ENCODE measurements at regions not wholly inside any gene's neighbourhood (a gene's known extent, or its start where the extent isn't known, plus 50 kb on each side); places are given as distances from the start of the nearest gene placed in this dataset.

DNA sequence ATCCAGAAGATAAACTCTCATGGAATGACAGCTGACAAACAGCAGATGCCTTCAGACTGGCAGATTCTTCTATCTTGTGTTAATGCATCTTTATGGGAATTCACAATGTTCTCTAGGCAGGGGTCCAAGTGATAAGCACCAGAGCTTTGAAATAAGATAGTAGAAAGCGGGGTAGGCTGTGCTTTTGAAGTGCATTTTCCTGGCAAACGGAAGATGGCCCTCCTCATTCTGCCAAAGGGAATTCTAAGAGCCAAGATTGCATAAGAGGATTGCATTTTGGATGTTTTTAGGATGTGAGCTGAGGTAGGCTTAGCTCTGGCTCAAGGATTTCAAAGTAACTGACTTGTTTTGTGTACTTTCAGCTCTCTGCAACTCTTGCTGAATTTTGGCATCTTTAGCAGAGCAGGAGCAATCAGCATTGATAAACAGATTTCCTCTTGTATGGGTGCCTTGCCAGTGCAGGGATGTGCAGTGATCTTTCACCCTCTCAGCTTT lies 298.5 kb upstream of the KLF6 start:
- CTCF ChIA-PET, result interaction anchor here (0.8 kb wide), 1 partner anchor 10 kb away, joined by 5 read pairs; no protein-coding TSS in a partner anchor
- H3K27ac ChIP-seq, result no peak overlapping the region
- no peak for DNase-seq (ENCODE audit: low spot score)

DNA sequence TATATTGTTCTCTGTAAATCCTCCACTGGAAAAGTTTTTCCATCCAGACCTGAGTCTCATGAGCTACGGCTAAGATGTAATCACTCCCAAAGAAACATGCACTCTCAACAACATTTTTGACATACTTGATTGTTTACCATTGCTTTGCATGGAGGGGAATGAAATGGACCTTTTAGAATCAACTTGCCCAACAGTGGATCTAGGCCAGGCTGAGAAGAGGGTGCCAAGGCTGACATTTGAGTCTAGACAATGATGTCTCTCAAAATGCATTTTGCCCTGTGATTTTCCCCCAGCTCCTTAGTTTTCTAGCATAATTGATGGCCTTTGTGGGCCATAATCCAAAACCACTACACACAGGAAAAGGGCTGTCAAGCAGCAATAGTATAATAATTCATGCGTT lies 297.9 kb upstream of the KLF6 start:
- POLR2A ChIA-PET (ENCODE audit: low non-redundant PET), result no interaction called here
- H3K27ac ChIP-seq, result no peak overlapping the region

More for the DNA sequence above, 298.5 kb upstream of the KLF6 start:
- no peak for TF ChIP-seq CTCF (conservative IDR thresholded peaks at IDR 0.05; ENCODE audit: low read depth)
- POLR2A ChIA-PET (ENCODE audit: low non-redundant PET), result no interaction called here

GRCh38 chr10:4081685-4082111 lies 296.7 kb upstream of the KLF6 start:
- ChIA-PET CTCF (no interaction called here), POLR2A (ENCODE audit: low non-redundant PET) (no interaction called here)
- no peak for DNase-seq (ENCODE audit: low spot score)
- TF ChIP-seq CTCF (conservative IDR thresholded peaks at IDR 0.05; ENCODE audit: low read depth), result no peak
- H3K27ac ChIP-seq, result no peak overlapping the region

More for the DNA sequence above, 297.9 kb upstream of the KLF6 start:
- DNase-seq (ENCODE audit: low spot score), result no peak
- TF ChIP-seq CTCF (conservative IDR thresholded peaks at IDR 0.05; ENCODE audit: low read depth), result no peak
- CTCF ChIA-PET, result no interaction called here

- no peak for TF ChIP-seq CTCF (conservative IDR thresholded peaks at IDR 0.05; ENCODE audit: low read depth)
- POLR2A ChIA-PET (ENCODE audit: low non-redundant PET), result no interaction called here
- no peak for DNase-seq (ENCODE audit: low spot score)
- no peak overlapping the region for H3K27ac ChIP-seq
- CTCF ChIA-PET, result interaction anchor here (0.6 kb wide), 1 partner anchor 837 kb away, joined by 3 read pairs; no protein-coding TSS in a partner anchor
These were observed 295.3 kb upstream of the KLF6 start for GRCh38 chr10:4080225-4080805.

GRCh38 chr10:4079803-4080202 lies 294.8 kb upstream of the KLF6 start:
- TF ChIP-seq CTCF (conservative IDR thresholded peaks at IDR 0.05; ENCODE audit: low read depth), result no peak
- ChIA-PET POLR2A (ENCODE audit: low non-redundant PET) (no interaction called here), CTCF (no interaction called here)
- DNase-seq (ENCODE audit: low spot score), result no peak
- H3K27ac ChIP-seq, result no peak overlapping the region

- ChIA-PET POLR2A (ENCODE audit: low non-redundant PET) (no interaction called here), CTCF (interaction anchor here (0.6 kb wide), 1 partner anchor 179 kb away, joined by 6 read pairs; no protein-coding TSS in a partner anchor)
- TF ChIP-seq CTCF (conservative IDR thresholded peaks at IDR 0.05; ENCODE audit: low read depth), result no peak
- DNase-seq (ENCODE audit: low spot score), result no peak
- H3K27ac ChIP-seq, result no peak overlapping the region
These were observed 292.8 kb upstream of the KLF6 start for GRCh38 chr10:4077804-4078203.

Data from RWPE1 (cell line).